IPS-11a (cell line): ENCODE measurements at regions not wholly inside any gene's neighbourhood (a gene's known extent, or its start where the extent isn't known, plus 50 kb on each side); places are given as distances from the start of the nearest gene placed in this dataset.

Experiments
- H3K4me3 ChIP-seq: one replicate; pipeline ENCODE4 v1.5.1; 2013; ENCODE audit warnings: low read depth, low read length, control low read depth

GRCh38 chr6:92195796-92196195 lies 1223.6 kb downstream of the EPHA7 start:
- H3K4me3 ChIP-seq, result no peak overlapping the region

DNA sequence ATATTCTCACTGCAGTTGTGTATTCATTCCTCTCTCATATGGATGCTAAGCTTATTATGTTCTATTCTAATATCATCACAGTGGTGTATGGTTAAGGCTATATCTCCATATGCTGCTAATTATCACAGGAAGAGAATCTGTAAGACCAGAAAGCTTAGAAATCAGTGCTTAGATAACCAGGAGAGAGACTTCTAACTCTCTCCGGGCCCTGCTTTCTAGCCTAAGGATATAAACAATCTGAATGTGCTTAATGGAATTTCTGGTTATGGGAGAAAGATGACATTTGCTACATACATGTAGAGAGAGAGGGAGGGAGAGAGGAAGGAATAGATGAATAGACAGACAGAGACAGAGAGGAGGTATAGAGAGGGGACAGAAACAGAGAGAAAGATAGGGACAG lies 1231.3 kb downstream of the EPHA7 start:
- H3K4me3 ChIP-seq, result no peak overlapping the region

GRCh38 chr6:92184933-92185332 lies 1234.4 kb downstream of the EPHA7 start:
- no peak overlapping the region for H3K4me3 ChIP-seq

GRCh38 chr6:92181347-92181746 lies 1238.0 kb downstream of the EPHA7 start:
- H3K4me3 ChIP-seq, result no peak overlapping the region

- no peak overlapping the region for H3K4me3 ChIP-seq
Observed at GRCh38 chr6:92180090-92180489, 1239.3 kb downstream of the EPHA7 start.

- no peak overlapping the region for H3K4me3 ChIP-seq
Observed at GRCh38 chr6:92176666-92177065, 1242.7 kb downstream of the EPHA7 start.

- H3K4me3 ChIP-seq, result no peak overlapping the region
Observed at GRCh38 chr6:92174398-92175073, 1244.8 kb downstream of the EPHA7 start.

- no peak overlapping the region for H3K4me3 ChIP-seq
Observed at GRCh38 chr6:92169506-92169905, 1249.9 kb downstream of the EPHA7 start.

GRCh38 chr6:92166666-92167065 lies 1252.7 kb downstream of the EPHA7 start:
- H3K4me3 ChIP-seq, result no peak overlapping the region

GRCh38 chr6:92161953-92162352 lies 1257.4 kb downstream of the EPHA7 start:
- no peak overlapping the region for H3K4me3 ChIP-seq

- H3K4me3 ChIP-seq, result no peak overlapping the region
Observed at GRCh38 chr6:92160226-92160625, 1259.1 kb downstream of the EPHA7 start.

DNA sequence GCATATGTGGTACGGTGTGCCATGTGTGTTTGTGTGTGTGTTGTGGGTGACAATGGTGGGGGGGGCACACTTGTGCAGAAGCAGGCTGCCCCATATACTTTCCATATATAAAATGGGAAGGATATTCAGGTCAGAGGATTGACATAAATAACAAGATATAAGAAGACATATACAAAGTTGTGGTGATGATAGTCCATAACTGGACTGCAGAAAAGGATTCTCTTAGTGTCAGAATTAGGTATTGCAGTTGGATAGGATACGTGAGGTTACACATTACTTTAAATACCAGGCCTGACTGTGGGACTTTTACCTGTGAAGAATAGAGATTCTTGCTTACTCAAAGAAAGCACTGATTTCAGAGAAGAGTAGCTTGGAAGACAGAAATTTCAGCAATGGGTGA lies 1260.3 kb downstream of the EPHA7 start:
- no peak overlapping the region for H3K4me3 ChIP-seq

GRCh38 chr6:92150553-92150952 lies 1268.8 kb downstream of the EPHA7 start:
- H3K4me3 ChIP-seq, result no peak overlapping the region

GRCh38 chr6:92147246-92147645 lies 1272.1 kb downstream of the EPHA7 start:
- no peak overlapping the region for H3K4me3 ChIP-seq

DNA sequence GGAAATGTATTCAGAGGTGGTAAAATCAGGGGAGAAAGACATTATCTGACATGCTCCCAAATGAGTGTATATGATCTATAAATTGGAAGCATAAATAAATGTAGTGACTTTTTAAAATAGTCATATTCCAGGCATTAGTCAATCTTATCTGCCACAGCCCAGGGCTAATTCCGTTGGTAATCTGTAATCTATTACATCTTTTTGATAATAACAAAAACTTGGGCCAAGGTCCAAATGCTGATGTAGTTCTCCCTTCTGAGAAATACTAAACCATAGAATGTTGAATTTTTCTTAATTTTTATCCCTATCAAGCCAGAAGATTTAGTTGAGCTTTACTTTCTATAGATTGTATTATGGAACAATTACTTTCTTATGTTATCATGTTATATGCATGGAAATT lies 1279.8 kb downstream of the EPHA7 start:
- H3K4me3 ChIP-seq, result no peak overlapping the region

DNA sequence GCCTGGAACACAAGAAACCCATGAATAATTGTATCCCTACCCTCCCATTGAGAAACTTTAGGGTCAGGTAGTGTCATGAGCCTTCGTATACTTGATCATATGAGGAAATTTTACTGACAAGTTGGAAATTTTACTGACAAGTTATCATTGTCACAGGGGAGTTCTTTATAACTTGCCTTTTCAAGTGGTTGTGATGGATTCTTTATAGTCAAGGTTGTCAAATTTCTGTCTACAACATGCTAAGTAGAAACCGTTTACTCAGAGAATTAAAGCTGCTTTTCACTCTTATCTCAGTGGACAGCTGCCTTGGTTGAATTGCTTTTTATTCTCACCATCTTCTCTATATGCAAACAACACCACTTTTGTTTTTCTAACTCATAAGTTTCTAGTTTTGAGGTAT lies 1286.4 kb downstream of the EPHA7 start:
- H3K4me3 ChIP-seq, result no peak overlapping the region

DNA sequence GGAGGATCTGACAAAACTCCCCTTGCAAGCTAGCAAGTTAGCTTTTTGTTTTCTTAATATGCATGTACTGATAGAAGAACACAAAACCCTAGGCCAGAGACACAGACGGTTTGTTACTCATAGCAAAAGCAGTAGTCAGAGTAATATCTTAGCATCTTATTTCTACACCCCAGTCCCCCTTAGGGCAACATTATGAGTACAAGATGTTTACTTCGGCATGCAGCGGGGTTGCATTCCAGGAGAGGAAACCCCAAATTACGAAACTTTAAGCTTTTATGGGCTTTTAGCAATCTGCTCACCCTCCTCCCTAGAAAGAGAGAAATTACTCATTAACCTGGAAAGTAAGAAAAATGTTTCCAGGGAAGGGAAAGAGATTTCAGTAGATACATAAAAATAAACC lies 1286.9 kb downstream of the EPHA7 start:
- no peak overlapping the region for H3K4me3 ChIP-seq

DNA sequence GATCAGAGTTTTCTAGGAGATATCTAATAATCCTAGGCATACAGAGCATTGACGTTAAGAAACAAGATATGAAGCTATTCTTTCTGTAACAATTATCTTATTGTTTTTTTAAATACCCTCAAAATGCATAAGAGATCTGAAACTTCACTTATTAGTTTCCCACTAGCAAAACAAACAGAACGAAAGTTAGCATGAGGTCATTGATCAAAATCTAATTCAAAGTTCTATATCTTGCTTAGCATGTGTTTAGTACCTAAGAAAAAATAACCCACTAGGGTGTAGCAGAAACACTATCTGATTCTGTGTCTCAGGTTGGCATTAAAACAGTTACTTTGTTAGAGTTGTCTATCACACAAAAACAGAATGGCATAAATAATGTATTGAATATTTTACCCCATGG lies 1288.4 kb downstream of the EPHA7 start:
- H3K4me3 ChIP-seq, result no peak overlapping the region

- H3K4me3 ChIP-seq, result no peak overlapping the region
Observed at GRCh38 chr6:92126983-92127382, 1292.4 kb downstream of the EPHA7 start.

GRCh38 chr6:92126088-92126487 lies 1293.3 kb downstream of the EPHA7 start:
- no peak overlapping the region for H3K4me3 ChIP-seq

DNA sequence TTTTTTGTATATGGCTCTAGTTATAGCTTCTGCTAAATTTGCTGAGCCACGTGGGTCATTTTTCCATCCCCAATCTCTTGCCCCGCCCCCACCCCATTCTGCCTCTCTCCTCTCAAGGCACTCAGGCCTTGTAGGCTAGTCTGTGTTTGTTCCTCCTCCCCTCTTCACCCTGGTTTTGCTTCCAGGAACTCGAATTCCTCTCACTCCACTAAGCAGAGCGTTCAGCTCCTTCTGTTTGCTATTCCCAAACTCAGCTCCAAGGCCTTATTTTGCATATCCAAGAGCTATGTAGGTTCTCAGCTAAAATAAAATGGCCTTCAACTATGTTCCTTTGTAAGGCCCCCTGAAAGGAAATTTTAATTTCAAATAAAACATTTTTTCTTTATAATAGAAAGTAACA lies 1293.7 kb downstream of the EPHA7 start:
- no peak overlapping the region for H3K4me3 ChIP-seq

DNA sequence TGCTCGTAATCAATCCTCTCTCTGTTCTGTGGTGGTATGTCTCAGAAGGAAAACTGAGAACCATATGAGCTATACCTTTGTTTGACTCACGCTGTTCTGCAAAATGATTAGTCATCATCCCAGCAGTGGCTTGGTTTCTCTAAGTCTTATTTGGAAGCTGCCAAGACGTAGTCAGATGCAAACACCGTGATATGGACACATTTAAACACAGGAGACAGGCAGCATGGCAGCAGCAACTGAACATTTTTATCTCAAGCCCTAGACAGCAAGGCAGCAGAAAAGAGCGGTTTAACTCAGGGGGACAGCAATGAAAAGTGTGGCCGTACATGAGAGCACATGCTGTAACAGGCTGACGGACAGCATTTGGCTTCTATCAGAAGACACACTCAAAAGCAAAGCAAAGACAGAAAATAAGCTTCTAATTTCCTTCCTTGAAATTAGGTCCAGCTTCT lies 1295.1 kb downstream of the EPHA7 start:
- H3K4me3 ChIP-seq, result no peak overlapping the region

DNA sequence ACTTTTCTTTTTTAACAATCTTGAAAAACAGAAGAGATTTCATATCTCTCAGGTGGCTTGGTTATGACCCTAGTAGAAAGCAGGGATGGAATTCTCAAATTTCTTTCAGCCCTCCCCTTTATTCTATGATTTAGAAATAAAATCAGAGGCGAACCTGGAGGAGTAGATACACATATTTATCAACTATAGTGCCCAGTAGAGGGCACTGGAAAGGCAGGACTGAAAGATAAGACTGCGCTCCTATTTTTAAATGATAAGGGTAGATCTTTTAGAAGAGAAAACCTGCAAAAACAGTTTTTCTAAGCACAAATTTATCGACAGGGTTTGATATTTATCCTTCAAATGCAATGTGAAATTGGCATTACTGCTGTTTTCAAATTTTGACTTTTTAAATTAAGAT lies 1296.6 kb downstream of the EPHA7 start:
- H3K4me3 ChIP-seq, result no peak overlapping the region
